ENCODE measurements at regions not wholly inside any gene's neighbourhood (a gene's known extent, or its start where the extent isn't known, plus 50 kb on each side); places are given as distances from the start of the nearest gene placed in this dataset.
"Not testable (repeated sequence)": the region's sequence is repeated elsewhere in the genome, so short reads cannot be mapped to it uniquely, and the experiment has no call there.

- no peak for DNase-seq (ENCODE audit: low read depth, low spot score)
Observed at GRCh38 chr3:102682741-102683140, 247.9 kb downstream of the ZPLD1 start.

- no peak for DNase-seq (ENCODE audit: low read depth, low spot score)
Observed at GRCh38 chr3:102686792-102687191, 252.0 kb downstream of the ZPLD1 start.

GRCh38 chr3:102687851-102688555 lies 253.2 kb downstream of the ZPLD1 start:
- DNase-seq (ENCODE audit: low read depth, low spot score): no peak

- no peak for DNase-seq (ENCODE audit: low read depth, low spot score)
Observed at GRCh38 chr3:102688556-102688930, 253.7 kb downstream of the ZPLD1 start.

- no peak for DNase-seq (ENCODE audit: low read depth, low spot score)
Observed at GRCh38 chr3:102691507-102691906, 256.7 kb downstream of the ZPLD1 start.

GRCh38 chr3:102699104-102699818 lies 264.4 kb downstream of the ZPLD1 start:
- DNase-seq (ENCODE audit: low read depth, low spot score): no peak

- DNase-seq (ENCODE audit: low read depth, low spot score): no peak
Observed at GRCh38 chr3:102699819-102700140, 265.0 kb downstream of the ZPLD1 start.

GRCh38 chr3:102712896-102713295 lies 278.1 kb downstream of the ZPLD1 start:
- DNase-seq (ENCODE audit: low read depth, low spot score): no peak

- DNase-seq (ENCODE audit: low read depth, low spot score): no peak
Observed at GRCh38 chr3:102714567-102714966, 279.8 kb downstream of the ZPLD1 start.

GRCh38 chr3:102715030-102715697 lies 280.3 kb downstream of the ZPLD1 start:
- no peak for DNase-seq (ENCODE audit: low read depth, low spot score)

- no peak for DNase-seq (ENCODE audit: low read depth, low spot score)
Observed at GRCh38 chr3:102718651-102719050, 283.8 kb downstream of the ZPLD1 start.

- DNase-seq (ENCODE audit: low read depth, low spot score): no peak
Observed at GRCh38 chr3:102722317-102722716, 287.5 kb downstream of the ZPLD1 start.

- no peak for DNase-seq (ENCODE audit: low read depth, low spot score)
Observed at GRCh38 chr3:102727340-102727739, 292.5 kb downstream of the ZPLD1 start.

- DNase-seq (ENCODE audit: low read depth, low spot score): not testable (repeated sequence)
Observed at GRCh38 chr3:102732581-102732980, 297.8 kb downstream of the ZPLD1 start.

GRCh38 chr3:102733791-102734563 lies 299.2 kb downstream of the ZPLD1 start:
- DNase-seq (ENCODE audit: low read depth, low spot score): no peak

- DNase-seq (ENCODE audit: low read depth, low spot score): no peak
Observed at GRCh38 chr3:102735311-102735710, 300.5 kb downstream of the ZPLD1 start.

- DNase-seq (ENCODE audit: low read depth, low spot score): no peak
Observed at GRCh38 chr3:102736288-102736974, 301.6 kb downstream of the ZPLD1 start.

GRCh38 chr3:102736975-102737304 lies 302.1 kb downstream of the ZPLD1 start:
- no peak for DNase-seq (ENCODE audit: low read depth, low spot score)

GRCh38 chr3:102737353-102737752 lies 302.5 kb downstream of the ZPLD1 start:
- DNase-seq (ENCODE audit: low read depth, low spot score): no peak

GRCh38 chr3:102741105-102741504 lies 306.3 kb downstream of the ZPLD1 start:
- no peak for DNase-seq (ENCODE audit: low read depth, low spot score)

GRCh38 chr3:102741694-102742093 lies 306.9 kb downstream of the ZPLD1 start:
- no peak for DNase-seq (ENCODE audit: low read depth, low spot score)

GRCh38 chr3:102745881-102746280 lies 311.1 kb downstream of the ZPLD1 start:
- no peak for DNase-seq (ENCODE audit: low read depth, low spot score)

All from smooth muscle cell of the brain vasculature (primary cell).